NT2/D1 (cell line): ENCODE measurements at regions not wholly inside any gene's neighbourhood (a gene's known extent, or its start where the extent isn't known, plus 50 kb on each side); places are given as distances from the start of the nearest gene placed in this dataset.

Experiments
- DNase-seq: peaks from one replicate; pipeline ENCODE4 v3.0.0-alpha.2; 2011; ENCODE audit warnings: low read depth, low spot score
- H3K27me3 ChIP-seq: 2 replicates; pipeline ENCODE4 v1.6.0; 2011; ENCODE audit warnings: mild to moderate bottlenecking; ENCODE audit not compliant: insufficient read length, insufficient read depth
- H3K36me3 ChIP-seq: 2 replicates; pipeline ENCODE4 v1.6.1; 2011; ENCODE audit warnings: mild to moderate bottlenecking, low read length, mixed read lengths; ENCODE audit not compliant: insufficient read depth, insufficient read length
- H3K4me1 ChIP-seq: 2 replicates; pipeline ENCODE4 v1.5.1; 2011; ENCODE audit not compliant: insufficient read depth, insufficient read length
- H3K4me3 ChIP-seq: 2 replicates; pipeline ENCODE4 v1.5.1; 2011; ENCODE audit warnings: low read depth; ENCODE audit not compliant: insufficient read length
- H3K9ac ChIP-seq: 2 replicates; pipeline ENCODE4 v1.6.0; 2011; ENCODE audit warnings: low read depth; ENCODE audit not compliant: insufficient read length
- H3K9me3 ChIP-seq: 2 replicates; pipeline ENCODE4 v1.5.1; 2011; ENCODE audit warnings: mild to moderate bottlenecking, low read length; ENCODE audit not compliant: insufficient read depth
- SUZ12 ChIP-seq: IDR thresholded peaks from 2 replicates; pipeline ENCODE4 v1.6.1; 2011; ENCODE audit not compliant: insufficient read length, insufficient read depth; ENCODE audit errors: extremely low read depth
- YY1 ChIP-seq: IDR thresholded peaks from 2 replicates; pipeline ENCODE4 v1.6.1; 2011; ENCODE audit not compliant: insufficient read length, insufficient read depth
- ZNF274 ChIP-seq: IDR thresholded peaks from 2 replicates; pipeline ENCODE4 v1.6.1; 2011; ENCODE audit warnings: mild to moderate bottlenecking, low read depth, low read length

- no peaks in the 10 kb centered on the region for H3K9me3 ChIP-seq
- H3K36me3 ChIP-seq = no peaks in the 10 kb centered on the region
- no peak overlapping the region for H3K9ac ChIP-seq
- no peak for TF ChIP-seq YY1
- TF ChIP-seq SUZ12 = no peak
- TF ChIP-seq ZNF274 = no peak
- no peak for DNase-seq
- no peak overlapping the region for H3K4me3 ChIP-seq
- no peaks in the 10 kb centered on the region for H3K27me3 ChIP-seq
- no peaks in the 10 kb centered on the region for H3K4me1 ChIP-seq
Measured at GRCh38 chr2:123103902-123104301, 921.2 kb upstream of the CNTNAP5 start.

- no peaks in the 10 kb centered on the region for H3K27me3 ChIP-seq
- no peak for TF ChIP-seq ZNF274
- TF ChIP-seq SUZ12 = no peak
- no peak for TF ChIP-seq YY1
- H3K9me3 ChIP-seq = peaks cover 11% of the 10 kb centered on the region; the same call in 1 of the 2 replicates
- no peak overlapping the region for H3K9ac ChIP-seq
- H3K4me1 ChIP-seq = no peaks in the 10 kb centered on the region
- no peak overlapping the region for H3K4me3 ChIP-seq
- no peak for DNase-seq
- no peaks in the 10 kb centered on the region for H3K36me3 ChIP-seq
Measured at GRCh38 chr2:123116595-123116994, 908.5 kb upstream of the CNTNAP5 start.

GRCh38 chr2:123127236-123127635, 897.9 kb upstream of the CNTNAP5 start:
- no peaks in the 10 kb centered on the region for H3K27me3 ChIP-seq
- H3K4me3 ChIP-seq = no peak overlapping the region
- H3K9ac ChIP-seq = no peak overlapping the region
- TF ChIP-seq SUZ12 (no peak), ZNF274 (no peak), YY1 (no peak)
- DNase-seq = no peak
- H3K36me3 ChIP-seq = no peaks in the 10 kb centered on the region
- H3K4me1 ChIP-seq = no peaks in the 10 kb centered on the region
- peaks cover 4% of the 10 kb centered on the region; the same call in 1 of the 2 replicates for H3K9me3 ChIP-seq

- Histone ChIP-seq H3K27me3 (no peaks in the 10 kb centered on the region), H3K4me1 (no peaks in the 10 kb centered on the region), H3K4me3 (no peak overlapping the region), H3K9me3 (peaks cover 4% of the 10 kb centered on the region; the same call in 1 of the 2 replicates), H3K9ac (no peak overlapping the region), H3K36me3 (no peaks in the 10 kb centered on the region)
- DNase-seq = no peak
- TF ChIP-seq YY1 (no peak), ZNF274 (no peak), SUZ12 (no peak)
Measured at GRCh38 chr2:123128951-123129350, 896.1 kb upstream of the CNTNAP5 start.

GRCh38 chr2:123136419-123136818, 888.7 kb upstream of the CNTNAP5 start:
- H3K27me3 ChIP-seq = no peaks in the 10 kb centered on the region
- no peaks in the 10 kb centered on the region for H3K4me1 ChIP-seq
- H3K9ac ChIP-seq = no peak overlapping the region
- H3K4me3 ChIP-seq = no peak overlapping the region
- no peak for DNase-seq
- no peaks in the 10 kb centered on the region for H3K36me3 ChIP-seq
- TF ChIP-seq SUZ12 = no peak
- H3K9me3 ChIP-seq = no peaks in the 10 kb centered on the region; the same call in 1 of the 2 replicates

- Histone ChIP-seq H3K36me3 (no peaks in the 10 kb centered on the region), H3K4me3 (no peak overlapping the region), H3K27me3 (no peaks in the 10 kb centered on the region), H3K9ac (no peak overlapping the region), H3K9me3 (no peaks in the 10 kb centered on the region), H3K4me1 (no peaks in the 10 kb centered on the region)
- TF ChIP-seq ZNF274 (no peak), YY1 (no peak), SUZ12 (no peak)
- no peak for DNase-seq
Measured at GRCh38 chr2:123144082-123144481, 881.0 kb upstream of the CNTNAP5 start.

GRCh38 chr2:123153041-123153440, 872.0 kb upstream of the CNTNAP5 start:
- Histone ChIP-seq H3K9ac (no peak overlapping the region), H3K9me3 (no peaks in the 10 kb centered on the region), H3K4me1 (no peaks in the 10 kb centered on the region), H3K4me3 (no peak overlapping the region), H3K27me3 (no peaks in the 10 kb centered on the region), H3K36me3 (no peaks in the 10 kb centered on the region)
- DNase-seq = no peak
- no peak for TF ChIP-seq YY1
- TF ChIP-seq SUZ12 = no peak
- no peak for TF ChIP-seq ZNF274

- Histone ChIP-seq H3K36me3 (no peaks in the 10 kb centered on the region), H3K4me1 (no peaks in the 10 kb centered on the region), H3K9ac (no peak overlapping the region), H3K9me3 (no peaks in the 10 kb centered on the region), H3K27me3 (no peaks in the 10 kb centered on the region), H3K4me3 (no peak overlapping the region)
- TF ChIP-seq SUZ12 = no peak
- no peak for TF ChIP-seq ZNF274
- TF ChIP-seq YY1 = no peak
- no peak for DNase-seq
Measured at GRCh38 chr2:123154195-123154594, 870.9 kb upstream of the CNTNAP5 start.
